ENCODE measurements at regions not wholly inside any gene's neighbourhood (a gene's known extent, or its start where the extent isn't known, plus 50 kb on each side); places are given as distances from the start of the nearest gene placed in this dataset.
"Not testable (repeated sequence)": the region's sequence is repeated elsewhere in the genome, so short reads cannot be mapped to it uniquely, and the experiment has no call there.

DNA sequence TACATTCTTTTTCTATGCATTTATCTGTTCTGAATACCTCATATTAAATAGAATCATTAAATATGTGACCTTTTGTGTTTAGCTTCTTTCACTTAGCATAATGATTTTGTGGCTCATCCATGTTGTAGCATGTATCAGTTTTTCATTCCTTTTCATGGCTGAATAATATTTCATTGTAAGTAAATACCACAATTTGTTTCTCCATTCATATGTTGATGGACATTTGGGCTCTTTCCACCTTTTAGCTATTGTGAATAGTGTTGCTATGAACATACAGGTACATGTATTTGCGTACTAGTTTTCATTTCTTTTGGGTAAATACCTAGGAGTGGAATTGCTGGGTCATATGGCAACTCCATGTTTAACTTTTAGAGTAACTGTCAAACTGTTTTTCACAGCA, 85.1 kb downstream of the GNL3L start:
- no peak for DNase-seq (ENCODE audit: low read depth in 2 of 2)

DNA sequence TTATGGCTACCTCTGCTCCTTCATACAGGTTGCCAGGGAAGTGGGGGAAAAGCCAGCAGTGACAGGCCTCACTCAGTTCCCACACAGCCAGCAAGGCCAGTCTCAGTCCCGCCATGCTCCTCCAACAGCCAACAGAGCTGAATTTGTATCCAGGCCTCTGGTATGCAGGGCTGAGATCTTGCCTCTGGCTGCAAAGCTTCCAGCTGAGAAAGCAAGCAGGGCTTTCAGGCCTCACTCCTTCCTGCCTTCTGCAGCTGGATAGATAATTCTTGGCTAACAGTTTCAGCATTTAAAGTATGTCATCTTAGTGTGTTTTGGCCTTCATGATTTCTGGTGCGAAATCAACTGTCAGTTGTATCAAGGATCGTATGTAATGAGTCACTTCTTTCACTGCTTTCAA, 103.6 kb downstream of the GNL3L start:
- no peak for DNase-seq (ENCODE audit: low read depth in 2 of 2)

DNA sequence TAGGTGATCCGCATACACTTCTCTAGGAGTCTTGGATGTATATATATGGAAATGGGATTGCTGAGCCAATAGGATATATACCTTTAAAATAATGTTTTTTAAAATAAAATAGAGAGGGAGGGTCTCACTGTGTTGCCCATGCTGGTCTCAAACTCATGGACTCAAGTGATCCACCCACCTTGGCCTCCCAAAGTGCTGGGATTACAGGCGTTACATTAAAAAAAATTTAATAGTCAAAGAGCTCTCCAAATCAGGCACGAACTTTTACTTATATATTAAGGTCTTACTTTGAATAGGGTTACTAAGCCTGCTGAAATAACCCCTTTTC, 109.0 kb downstream of the GNL3L start:
- no peak for DNase-seq (ENCODE audit: low read depth in 2 of 2)

DNA sequence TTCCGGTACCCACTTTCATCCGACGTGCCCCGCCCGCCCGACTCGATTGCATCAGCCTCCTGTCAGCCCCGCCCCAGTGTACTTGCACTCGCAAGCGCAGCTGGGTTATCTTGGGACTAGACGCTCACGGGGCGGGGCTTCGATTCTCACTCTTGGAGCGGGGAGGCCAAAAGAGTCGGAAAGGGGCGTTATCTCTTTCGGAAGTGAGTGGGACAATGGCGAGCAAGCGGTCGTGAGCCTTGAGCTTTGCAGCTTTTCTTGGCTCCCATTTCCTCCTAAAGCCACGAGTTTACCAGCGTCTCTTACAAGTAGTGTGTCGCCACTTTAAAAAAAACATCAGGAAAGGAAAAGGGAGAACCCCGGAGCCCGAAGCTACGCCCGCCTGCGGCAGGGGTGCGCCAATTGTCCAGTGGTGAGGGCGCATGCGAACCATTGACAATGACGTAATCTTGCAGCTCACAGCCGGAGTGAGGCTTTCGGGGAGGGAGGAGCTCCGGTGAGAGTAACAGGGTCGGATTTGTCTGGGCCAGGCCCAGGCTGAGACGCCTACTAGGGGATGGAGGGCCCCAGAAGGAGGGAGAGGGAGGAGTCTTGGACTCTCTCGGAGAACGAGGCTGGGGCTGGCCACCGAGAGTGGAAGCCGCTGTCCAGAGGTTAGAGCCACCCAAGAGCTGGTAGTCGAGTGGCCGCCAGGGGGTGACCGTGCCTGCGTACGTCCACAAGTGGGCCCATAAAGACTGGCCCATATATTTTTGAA, 109.5 kb downstream of the GNL3L start:
- peak; percentile 90 to 92 for DNase-seq (ENCODE audit: low read depth in 2 of 2)

DNA sequence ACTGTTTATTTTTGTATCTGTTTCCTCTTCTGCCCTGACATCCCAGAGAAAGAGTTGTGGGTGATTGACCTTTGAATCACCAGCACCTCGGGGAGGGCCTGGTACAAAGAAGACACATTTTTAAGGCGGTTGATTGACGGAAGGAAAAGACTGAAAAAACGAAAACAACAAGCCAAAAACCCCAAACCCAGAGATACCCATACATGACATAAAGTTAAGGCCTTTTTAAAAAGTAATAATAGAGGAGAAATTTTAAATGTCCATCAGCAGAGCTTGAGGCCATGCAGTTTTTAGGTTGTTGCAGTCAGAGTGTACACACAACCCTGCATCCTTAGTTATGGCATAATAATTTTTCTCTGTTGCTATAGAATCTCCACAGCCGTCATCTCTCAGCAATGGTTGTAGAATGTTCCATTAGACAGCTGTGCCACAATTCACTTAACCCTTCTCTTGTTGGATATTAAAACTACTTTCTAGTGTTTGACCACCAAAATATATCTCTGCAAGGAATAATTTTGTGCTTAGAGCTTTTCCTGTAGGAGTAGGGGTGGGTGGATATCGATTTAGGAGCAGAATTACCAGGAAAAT, 110.2 kb downstream of the GNL3L start:
- no peak for DNase-seq (ENCODE audit: low read depth in 2 of 2)

DNA sequence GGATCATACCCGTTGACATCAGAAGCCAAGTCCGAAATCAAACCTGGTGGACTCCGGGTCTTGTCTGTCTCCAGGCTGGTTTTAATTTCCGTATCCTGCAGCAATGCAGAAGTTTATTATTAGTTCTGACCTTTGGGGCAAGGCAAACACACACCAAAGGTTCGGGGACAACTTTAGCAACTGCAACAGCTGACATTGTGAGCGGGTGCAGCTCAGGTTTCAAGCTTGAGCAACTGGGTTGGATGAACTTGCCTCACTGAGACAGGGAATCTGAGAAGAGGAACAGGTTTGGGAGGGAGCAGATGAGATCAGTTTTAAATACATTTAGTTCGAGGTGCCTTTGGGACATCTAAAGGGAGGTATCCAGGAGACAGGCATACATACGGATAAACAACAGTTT, 110.7 kb downstream of the GNL3L start:
- DNase-seq (ENCODE audit: low read depth in 2 of 2), result no peak

DNA sequence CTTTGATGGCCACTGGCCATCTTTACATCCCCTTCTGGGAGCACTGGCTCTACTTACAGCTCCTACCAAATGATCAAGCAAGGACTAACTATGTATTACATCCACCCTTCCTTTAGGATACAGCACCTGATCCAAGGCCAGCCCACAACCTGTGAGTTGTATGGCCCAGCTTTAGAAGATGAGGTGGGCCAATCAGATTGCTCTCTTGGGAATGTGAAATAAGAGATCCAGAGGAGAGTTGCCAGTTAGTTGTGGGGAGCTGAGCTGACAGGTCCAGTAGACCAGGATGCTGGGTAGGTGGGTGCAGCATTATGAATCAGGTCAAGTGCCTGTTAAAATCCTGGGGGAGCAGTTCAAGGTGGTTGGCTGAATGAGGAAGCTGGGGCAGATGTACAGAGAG, 111.5 kb downstream of the GNL3L start:
- no peak for DNase-seq (ENCODE audit: low read depth in 2 of 2)

DNA sequence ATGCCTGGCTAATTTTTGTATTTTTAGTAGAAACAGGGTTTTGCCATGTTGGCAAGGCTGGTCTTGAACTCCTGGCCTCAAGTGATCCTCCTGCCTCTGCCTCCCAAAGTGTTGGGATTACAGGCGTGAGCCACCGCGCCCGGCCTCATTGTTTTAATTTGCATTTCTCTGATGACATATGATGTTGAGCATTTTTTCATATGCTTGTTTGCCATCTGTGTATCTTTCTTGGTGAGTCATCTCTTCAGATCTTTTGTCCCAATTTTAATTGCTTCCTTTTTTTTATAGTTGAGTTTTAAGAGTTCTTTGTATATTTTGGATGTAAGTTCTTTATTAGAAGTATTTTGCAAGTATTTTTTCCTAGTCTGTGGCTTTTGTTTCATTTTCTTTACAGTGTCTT, 117.6 kb downstream of the GNL3L start:
- DNase-seq (ENCODE audit: low read depth in 2 of 2), result not testable (repeated sequence)

DNA sequence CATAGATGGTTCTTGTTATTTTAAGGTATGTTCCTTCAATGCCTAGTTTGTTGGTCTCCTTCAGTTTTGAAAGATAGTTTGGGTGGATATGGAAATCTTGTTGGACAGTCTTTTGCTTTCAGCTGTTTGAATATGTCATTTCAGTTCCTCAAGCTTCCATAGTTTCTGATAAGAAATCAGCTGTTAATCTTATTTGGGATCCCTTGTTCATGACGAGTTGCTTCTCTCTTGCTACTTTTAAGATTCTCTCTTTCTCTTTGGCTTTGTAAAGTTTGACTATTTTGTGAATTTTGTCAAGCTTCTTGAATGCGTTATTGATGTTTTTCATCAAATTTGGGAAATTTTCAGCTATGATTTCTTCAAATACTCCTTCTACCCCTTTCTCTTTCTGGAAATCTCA, 129.5 kb downstream of the GNL3L start:
- no peak for DNase-seq (ENCODE audit: low read depth in 2 of 2)

DNA sequence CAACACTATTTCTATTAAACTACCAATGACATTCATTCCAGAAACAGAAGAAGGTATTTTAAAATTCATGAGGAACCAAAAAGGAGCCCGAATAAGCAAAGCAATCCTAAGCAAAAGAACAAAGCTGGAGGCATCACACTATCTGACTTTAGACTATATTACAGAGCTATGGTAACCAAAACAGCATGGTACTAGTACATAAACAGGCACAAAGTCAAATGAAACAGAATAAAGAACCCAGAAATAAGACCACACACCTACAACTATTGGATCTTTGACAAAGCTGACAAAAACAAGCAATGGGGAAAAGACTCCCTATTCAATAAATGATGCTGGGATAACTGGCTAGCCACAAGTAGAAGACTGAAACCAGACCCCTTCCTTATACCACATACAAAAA, 122.3 kb downstream of the ITIH6 start:
- no peak for DNase-seq (ENCODE audit: low read depth in 2 of 2)

DNA sequence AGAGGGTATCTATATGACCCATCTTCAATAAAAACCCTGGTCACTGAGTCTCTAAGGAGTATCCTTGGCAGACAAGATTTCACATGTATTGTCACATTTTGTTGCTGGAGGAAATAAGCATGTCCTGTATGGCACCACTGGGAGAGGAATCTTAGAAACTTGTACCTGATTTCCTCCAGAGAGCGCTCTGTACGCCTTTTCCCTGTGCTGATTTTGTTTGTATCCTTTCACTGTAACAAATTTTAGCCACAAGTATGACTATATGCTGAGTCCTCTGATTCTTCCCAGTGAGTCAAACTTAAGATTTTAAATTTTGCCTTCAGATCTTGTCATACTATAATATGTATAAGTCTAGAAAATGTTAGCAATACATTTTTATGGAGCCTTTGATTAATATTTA, 102.8 kb downstream of the ITIH6 start:
- DNase-seq (ENCODE audit: low read depth in 2 of 2), result no peak

DNA sequence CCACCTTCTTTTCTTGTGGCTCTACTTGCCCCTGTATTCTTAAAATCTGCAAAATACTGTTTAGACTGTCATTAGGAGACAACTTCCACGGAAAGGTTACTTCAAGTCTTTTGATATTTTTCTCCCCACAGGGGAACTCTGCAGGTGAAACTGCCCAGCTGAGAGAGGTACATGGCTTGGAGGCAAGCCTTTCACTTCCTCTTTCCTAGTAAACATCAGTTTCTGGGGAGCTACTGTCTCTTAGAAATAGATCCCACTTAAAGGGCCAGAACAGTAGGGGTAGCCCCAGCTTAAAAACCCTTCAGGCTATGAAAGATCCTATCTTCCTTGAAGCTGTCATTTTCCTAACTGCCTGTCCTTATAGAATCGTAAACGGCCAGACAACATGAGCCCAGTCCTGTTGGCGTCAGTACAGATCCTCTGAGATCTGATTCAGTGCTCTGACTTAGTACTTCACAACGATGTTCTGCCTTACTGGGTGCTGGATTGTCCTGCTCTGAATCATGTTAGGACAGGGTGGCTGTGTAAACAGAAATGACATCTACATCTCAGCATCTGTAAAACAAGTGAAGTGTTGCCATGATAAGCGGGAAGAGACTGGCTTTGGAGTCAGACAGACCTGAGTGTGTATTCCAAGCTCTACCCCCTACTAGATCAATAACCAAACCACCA, 102.1 kb downstream of the ITIH6 start:
- DNase-seq (ENCODE audit: low read depth in 2 of 2), result no peak

Data from stimulated activated CD8-positive, alpha-beta memory T cell treated with anti-CD3 and anti-CD28 coated beads, Interleukin-7, amount 100 ng/mL, for 4 hours (primary cell).